Stimulated activated naive CD4-positive, alpha-beta T cell (primary cell): ENCODE measurements at regions not wholly inside any gene's neighbourhood (a gene's known extent, or its start where the extent isn't known, plus 50 kb on each side); places are given as distances from the start of the nearest gene placed in this dataset.
"Not testable (repeated sequence)": the region's sequence is repeated elsewhere in the genome, so short reads cannot be mapped to it uniquely, and the experiment has no call there.

Source experiments
- DNase-seq, 6 experiments: peaks; one replicate each; lab custom pipeline; 2025; lab: John Stamatoyannopoulos, UW

- DNase-seq = no peak
Measured at GRCh38 chr2:57330447-57330846, 716.2 kb upstream of the VRK2 start.

DNA sequence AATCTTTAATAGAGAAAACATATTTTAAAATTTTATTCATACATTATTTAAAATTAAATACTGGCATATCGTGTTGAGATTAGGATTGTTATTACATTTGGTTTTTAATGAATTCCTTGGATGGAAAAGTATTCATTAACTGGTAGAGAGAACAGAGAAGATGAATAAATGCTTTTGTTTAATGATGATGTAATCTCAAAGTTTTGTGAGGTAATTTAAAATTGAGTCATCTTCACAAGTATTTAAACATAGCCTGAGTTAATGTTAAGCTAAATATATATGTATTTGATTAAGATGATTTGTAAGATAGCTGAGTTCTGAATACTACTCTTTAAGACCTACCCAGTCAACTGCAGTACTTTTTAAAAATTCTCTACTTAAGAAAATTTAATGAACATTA is 713.4 kb upstream of the VRK2 start:
- DNase-seq = no peak

GRCh38 chr2:57343391-57344006 is 703.1 kb upstream of the VRK2 start:
- DNase-seq = no peak

DNA sequence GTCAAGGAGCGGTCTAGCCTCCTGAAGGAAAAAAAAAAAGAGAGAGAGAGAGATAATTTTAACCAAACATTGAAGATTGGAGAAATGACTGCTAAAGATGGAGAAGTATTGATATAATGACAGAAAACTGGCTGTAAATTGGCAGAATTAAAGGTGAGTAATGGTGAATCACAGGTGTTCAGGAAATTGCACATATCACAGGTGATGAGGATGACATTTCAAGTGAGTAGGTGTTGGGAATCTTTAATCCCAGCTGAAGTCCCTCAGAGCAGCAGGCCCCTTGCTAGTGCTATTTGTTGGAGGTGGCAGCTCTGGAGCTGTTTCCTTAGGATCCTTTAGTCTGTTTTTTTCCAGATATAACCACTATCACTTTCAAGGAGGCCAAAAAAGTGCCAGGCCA is 678.4 kb upstream of the VRK2 start:
- DNase-seq = no peak

- DNase-seq = no peak
Measured at GRCh38 chr2:57370882-57371585, 675.6 kb upstream of the VRK2 start.

GRCh38 chr2:57372237-57372984 is 674.2 kb upstream of the VRK2 start:
- no peak for DNase-seq

- DNase-seq = no peak
Measured at GRCh38 chr2:57373530-57373929, 673.1 kb upstream of the VRK2 start.

DNA sequence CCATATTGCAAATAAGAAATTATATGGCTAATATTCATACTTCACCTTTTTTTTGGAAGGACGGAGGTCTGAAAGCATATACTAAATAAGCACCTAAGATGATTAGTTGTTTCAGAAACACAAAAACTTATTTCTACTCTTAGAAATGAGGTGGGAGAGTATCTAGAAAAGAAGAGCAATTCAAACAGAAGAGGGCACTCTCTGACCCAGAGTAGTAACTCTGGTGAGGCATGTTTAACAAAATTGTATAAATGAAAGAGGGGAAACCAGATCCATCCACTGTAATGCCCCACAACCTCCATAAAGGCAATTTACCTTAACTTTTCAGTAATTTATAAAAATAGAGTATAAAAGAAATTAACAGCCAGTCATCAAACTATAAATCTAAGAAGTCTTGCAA is 669.6 kb upstream of the VRK2 start:
- DNase-seq = no peak

DNA sequence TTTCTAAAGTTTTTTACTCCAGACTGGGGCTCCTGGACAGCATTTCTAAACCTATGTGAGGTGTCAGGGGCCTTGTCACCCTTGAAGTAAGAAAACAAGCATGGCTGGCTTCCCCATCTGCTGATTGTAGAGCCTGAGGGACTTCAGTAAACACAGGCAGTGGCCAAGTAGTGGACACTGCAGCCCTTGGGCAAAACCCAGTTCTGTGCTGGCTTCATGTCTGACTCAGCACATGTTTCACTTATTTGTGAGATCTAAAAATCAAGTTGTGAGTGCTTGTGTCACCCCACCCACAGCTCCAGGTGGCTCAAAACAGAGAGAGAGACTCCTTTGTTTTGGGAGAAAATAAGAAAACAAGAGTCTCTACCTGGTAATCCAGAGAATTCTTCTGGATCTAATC is 660.3 kb upstream of the VRK2 start:
- DNase-seq = no peak

- no peak for DNase-seq
Measured at GRCh38 chr2:57396355-57397098, 650.1 kb upstream of the VRK2 start.

GRCh38 chr2:57397550-57398360 is 648.9 kb upstream of the VRK2 start:
- no peak for DNase-seq

DNA sequence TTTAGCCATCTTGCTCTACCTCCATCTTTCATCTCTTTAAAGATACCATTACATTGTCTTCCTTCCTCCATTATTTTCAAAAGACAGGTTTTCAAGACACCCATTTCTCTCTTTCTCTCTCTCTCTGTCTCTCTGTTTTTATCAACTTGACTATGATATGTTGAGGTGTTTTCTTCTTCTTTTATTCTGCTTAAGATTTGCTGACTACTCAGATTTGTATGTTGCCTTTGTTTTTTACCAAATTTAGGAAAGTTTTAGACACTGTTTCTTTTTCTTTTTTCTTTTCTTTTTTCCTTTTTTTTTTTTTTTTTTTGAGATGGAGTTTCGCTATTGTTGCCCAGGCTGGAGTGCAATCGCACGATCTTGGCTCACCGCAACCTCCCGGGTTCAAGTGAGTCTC is 647.5 kb upstream of the VRK2 start:
- DNase-seq = no peak

GRCh38 chr2:57402096-57402495 is 644.5 kb upstream of the VRK2 start:
- no peak for DNase-seq

DNA sequence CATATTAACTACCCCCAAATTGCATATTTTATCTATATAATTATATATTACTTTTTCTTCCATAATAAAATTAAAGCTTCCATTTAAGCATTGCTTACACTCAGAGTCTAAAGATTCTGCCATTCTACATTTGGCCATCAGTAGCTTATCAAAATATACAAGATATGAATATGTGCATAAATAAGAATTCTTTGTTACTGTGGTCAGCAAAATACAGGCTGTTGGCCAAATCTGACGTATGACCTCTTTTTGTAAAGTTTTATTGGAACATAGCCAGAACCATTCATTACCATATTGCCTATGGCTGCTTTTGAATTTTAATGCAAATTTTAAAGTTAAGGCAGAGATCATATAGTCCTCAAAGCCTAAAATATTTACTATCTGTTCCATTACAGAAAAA is 643.9 kb upstream of the VRK2 start:
- DNase-seq = no peak

DNA sequence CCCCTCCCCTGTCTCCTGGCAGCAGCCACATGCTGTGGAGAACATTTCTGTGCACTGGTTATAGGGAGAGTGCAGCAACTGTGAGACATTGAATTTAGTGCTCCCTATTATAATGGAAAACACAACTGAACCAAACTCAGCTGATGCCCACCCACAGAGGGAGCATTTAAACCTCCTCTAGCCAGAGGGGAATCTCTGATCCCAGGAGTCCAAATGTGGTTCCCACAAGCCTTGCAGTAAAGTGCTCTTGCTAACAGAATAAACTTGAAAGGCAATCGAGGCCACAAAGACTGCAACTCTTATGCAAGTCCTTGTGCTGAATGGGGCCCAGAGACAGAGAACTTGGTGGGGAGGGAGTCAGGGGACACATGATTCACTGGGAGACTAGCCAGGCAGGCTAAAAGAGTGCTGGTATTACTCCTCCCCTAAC is 638.8 kb upstream of the VRK2 start:
- DNase-seq = no peak

GRCh38 chr2:57408587-57408986 is 638.0 kb upstream of the VRK2 start:
- no peak for DNase-seq

DNA sequence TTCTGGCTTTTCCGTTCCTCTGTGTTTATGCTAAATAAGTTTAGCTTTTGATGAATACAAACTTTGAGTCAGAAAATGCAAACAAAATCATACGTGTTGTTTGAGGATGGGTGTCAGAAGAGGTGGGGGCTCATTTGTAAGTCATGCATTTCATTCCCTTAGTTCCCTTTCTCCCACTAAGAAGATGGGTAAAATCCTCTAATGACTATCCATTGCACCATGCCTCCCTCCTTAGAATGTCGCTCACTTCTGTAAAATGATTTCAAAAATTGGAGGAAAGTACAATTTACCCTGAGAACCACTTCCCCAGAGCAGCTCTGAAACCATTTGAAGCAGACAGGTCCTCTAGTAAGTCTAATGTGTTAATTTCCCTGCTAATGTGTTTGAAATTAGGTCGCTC is 629.6 kb upstream of the VRK2 start:
- DNase-seq = no peak

GRCh38 chr2:57418859-57419346 is 627.7 kb upstream of the VRK2 start:
- DNase-seq = not testable (repeated sequence)

- no peak for DNase-seq
Measured at GRCh38 chr2:57429831-57430230, 616.8 kb upstream of the VRK2 start.

GRCh38 chr2:57432528-57432927 is 614.1 kb upstream of the VRK2 start:
- no peak for DNase-seq

DNA sequence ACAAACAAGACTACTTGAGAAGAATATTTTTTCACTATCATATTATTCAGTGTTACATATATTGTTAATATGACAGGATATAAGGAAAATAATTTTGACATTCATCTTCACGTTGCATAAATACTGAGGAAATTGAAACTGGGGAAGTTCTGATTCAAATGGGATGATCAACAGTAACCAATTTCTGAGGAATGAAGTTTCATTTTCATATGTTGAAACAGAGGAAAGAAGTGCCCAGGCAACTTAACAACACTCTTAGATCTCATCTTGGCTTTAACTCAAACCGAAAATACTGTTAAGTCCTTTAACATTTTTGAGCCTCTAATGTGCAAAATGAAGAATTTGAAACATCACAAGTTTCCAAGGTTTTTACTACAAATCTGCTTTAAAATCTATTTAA is 612.2 kb upstream of the VRK2 start:
- no peak for DNase-seq

DNA sequence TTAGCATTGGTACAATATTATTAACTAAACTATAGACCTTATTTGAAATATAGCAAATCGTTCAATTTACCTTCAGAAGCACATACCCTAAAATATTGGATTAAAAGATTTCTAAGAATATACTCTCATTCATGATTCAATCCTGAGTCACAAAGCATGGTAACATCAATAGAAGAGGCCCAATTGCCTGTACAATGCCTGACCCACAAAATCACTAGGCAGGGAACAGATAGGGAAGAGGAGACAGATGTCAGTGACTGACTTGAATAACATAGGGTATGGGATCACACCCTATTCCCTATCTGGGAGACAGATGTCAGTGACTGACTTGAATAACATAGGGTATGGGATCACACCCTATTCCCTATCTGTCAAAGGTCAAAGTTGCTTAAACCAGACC is 611.6 kb upstream of the VRK2 start:
- no peak for DNase-seq
